GM12872 (cell line): ENCODE measurements at regions not wholly inside any gene's neighbourhood (a gene's known extent, or its start where the extent isn't known, plus 50 kb on each side); places are given as distances from the start of the nearest gene placed in this dataset.

Experiments used
- TF ChIP-seq, protein P1 (sequence below): IDR thresholded peaks from 3 replicates; pipeline ENCODE4 v1.5.1; 2011; ENCODE audit warnings: low read depth, mild to moderate bottlenecking, low read length, moderate library complexity; ENCODE audit not compliant: insufficient read depth

DNA sequence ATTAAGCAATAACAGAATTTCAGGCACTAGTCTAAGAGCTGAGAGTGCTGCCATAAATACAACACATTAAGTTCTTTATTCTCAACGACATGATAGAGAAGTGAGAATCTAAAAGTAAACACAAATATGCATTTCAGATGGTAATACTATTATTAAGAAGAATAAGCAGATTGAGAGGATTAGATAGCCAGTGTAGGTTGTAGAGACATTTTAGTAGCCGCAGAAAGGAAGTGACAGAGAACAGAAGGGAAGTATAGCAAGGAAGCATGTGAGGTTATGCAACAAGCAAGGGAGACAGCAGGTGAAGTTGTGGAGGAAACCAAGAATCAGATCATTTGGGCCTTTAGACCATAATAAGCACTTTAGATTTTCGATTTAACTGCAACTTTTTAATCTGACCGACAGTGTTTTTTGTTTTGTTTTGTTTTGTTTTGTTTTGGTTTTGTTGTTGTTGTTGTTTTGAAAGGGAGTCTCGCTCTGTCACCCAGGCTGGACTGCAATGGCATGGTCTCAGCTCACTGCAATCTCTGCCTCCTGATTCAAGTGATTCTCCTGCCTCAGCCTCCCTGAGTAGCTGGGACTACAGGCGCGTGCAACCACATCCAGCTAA is 737.0 kb upstream of the ADGRB3 start:
- TF ChIP-seq, protein P1, sequence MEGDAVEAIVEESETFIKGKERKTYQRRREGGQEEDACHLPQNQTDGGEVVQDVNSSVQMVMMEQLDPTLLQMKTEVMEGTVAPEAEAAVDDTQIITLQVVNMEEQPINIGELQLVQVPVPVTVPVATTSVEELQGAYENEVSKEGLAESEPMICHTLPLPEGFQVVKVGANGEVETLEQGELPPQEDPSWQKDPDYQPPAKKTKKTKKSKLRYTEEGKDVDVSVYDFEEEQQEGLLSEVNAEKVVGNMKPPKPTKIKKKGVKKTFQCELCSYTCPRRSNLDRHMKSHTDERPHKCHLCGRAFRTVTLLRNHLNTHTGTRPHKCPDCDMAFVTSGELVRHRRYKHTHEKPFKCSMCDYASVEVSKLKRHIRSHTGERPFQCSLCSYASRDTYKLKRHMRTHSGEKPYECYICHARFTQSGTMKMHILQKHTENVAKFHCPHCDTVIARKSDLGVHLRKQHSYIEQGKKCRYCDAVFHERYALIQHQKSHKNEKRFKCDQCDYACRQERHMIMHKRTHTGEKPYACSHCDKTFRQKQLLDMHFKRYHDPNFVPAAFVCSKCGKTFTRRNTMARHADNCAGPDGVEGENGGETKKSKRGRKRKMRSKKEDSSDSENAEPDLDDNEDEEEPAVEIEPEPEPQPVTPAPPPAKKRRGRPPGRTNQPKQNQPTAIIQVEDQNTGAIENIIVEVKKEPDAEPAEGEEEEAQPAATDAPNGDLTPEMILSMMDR = no peak

DNA sequence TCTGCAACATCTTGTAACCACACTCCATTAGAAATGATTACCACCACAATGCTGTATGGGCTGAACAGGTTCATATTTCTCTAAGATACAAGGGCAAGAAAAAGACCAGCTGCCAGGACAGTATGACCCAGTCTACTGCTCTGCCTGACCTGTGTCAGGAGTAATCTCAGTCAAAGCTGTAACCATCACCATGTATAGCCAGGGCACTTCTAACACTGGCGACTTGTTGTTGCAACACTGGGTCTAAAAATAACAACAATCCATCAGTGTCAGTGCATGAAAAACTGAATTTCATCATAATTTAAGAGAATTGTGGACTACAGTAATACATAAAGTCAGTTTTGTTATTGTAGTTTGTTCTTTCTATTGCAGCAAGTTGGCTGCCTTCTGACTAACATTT is 738.6 kb upstream of the ADGRB3 start:
- TF ChIP-seq, protein P1 = no peak

DNA sequence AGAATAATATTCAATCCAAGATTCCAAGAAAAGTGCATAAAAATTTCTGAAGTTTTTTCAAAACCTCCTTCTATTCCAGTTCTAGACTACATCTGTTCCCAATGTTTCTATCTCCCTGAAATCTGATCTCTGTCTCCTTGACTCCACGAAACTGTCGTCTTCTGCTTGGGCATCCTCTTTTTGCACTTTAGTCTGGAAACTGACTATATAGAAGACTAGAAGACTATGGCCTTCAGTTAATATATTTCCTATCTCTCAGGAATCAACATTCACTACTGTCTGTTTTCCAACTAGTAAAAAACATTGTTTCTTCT is 745.4 kb upstream of the ADGRB3 start:
- TF ChIP-seq, protein P1 = no peak

DNA sequence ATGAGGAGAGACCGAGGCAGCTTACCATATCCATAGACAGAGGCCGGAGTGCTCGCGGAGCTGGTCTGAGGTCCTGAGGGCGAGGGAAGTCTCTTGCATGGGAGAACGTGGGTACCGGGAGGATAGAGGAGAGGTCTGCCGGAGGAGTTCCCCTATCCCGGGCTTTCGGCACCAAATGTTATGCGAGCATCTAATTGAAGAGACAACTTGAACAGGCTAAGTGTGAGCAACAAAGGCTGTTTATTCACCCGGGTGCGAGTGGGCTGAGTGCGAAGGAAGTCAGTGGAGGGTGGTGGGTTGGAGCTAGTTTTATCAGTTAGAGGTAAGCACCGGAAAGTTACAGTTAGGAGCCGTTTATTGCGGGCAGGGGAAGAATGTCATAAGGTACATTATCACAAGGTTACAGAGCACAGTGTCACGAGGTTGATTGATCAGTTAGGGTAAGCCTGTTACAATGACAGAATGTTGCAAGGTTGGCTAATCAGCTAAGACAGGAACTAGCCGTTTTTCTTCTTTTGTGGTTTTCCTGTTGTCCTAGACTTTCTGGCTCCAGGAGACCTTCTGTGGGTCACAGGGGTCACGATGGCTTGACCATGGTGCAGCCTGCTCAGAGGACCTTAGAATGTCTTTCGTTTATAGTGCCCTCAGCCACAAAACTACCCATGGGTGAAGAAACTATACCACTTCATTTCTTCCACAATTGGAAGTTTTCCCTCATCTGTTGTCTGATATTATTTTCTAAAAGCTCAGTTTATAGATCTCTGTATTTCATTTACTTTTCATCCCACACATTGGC is 746.0 kb upstream of the ADGRB3 start:
- TF ChIP-seq, protein P1 = no peak

DNA sequence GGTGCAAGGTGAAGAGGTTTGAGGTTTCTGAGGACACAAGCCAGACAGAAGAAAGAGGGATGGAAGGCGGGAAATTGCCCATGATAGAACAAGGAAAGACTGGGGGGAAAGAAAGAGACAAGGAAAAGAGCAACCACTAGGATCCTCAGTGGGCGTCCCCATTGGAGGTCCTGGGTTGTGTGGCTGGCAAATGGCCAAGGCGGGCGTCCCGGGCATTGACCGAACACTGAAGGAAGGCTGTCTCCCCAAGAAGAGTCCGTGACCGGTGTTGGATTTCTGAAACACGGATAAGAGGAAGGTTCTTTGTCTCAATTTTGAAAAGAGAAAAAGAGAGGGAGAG is 746.6 kb upstream of the ADGRB3 start:
- TF ChIP-seq, protein P1 = no peak

DNA sequence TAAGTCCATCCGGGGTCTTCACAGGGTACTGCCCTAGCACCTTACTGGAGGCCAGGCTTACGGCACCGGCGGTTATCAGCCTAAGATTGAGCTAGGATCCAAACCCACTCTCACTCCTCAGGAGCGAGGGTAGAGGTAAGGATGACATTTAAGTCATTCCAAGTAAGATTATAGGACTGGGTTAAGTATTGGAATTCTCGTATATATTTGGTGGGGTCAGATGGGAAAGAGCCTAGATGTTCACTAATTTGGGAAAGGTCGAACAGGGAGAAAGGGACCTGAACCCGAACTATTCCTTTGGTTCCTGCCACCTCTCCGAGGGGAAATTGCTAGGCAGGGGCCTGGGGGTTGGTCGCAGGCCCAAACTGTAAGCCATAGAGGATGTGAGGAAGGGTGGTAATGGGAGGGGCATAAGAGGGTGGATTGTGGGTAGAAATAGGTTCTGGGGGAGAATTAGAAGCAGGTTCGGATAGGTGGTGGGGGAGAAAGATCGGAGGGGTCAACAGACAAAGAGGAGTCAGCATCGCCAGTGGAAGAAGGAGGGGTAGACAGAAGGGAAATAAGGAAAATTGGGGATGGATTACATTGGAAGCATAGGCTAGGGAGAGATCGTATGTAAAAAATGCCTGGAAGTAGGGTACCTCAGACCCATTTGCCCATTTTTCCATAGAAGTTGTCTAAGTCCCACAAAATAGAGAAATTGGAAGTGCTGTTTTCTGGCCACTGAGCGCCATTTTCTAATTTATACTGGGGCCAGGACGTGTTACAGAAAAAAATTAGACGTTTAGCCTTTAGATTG is 747.1 kb upstream of the ADGRB3 start:
- TF ChIP-seq, protein P1 = no peak

DNA sequence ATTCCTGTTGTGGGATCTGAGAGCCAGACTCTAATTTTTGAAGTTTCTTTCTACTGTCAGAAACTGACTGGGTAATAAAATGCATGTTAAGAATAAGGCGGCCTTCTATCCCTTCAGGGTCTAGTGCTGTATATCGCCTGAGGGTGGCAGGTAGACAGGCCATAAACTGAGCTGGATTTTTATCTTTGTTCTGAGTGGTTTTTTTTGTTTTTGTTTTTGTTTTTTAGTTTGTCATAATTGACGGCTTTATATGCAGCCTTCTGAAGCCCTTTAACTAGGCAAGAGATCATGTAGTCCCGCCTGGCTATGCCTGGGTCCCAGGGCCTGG is 747.7 kb upstream of the ADGRB3 start:
- TF ChIP-seq, protein P1 = no peak
